Loucy (cell line): ENCODE measurements at regions not wholly inside any gene's neighbourhood (a gene's known extent, or its start where the extent isn't known, plus 50 kb on each side); places are given as distances from the start of the nearest gene placed in this dataset.

Experiments
- EZH2phosphoT487 ChIP-seq: fragments of 200-600 bp; IDR thresholded peaks from 2 replicates; pipeline ENCODE4 v1.6.1; 2018; ENCODE audit warnings: antibody characterized with exemption, mild to moderate bottlenecking, moderate library complexity, borderline replicate concordance
- TF ChIP-seq, protein P1 (sequence below): fragments of 200-600 bp; sonication (generic); conservative IDR thresholded peaks from 2 replicates; pipeline ENCODE4 v1.5.1; 2014; ENCODE audit warnings: mild to moderate bottlenecking, antibody characterized with exemption, low read length

DNA sequence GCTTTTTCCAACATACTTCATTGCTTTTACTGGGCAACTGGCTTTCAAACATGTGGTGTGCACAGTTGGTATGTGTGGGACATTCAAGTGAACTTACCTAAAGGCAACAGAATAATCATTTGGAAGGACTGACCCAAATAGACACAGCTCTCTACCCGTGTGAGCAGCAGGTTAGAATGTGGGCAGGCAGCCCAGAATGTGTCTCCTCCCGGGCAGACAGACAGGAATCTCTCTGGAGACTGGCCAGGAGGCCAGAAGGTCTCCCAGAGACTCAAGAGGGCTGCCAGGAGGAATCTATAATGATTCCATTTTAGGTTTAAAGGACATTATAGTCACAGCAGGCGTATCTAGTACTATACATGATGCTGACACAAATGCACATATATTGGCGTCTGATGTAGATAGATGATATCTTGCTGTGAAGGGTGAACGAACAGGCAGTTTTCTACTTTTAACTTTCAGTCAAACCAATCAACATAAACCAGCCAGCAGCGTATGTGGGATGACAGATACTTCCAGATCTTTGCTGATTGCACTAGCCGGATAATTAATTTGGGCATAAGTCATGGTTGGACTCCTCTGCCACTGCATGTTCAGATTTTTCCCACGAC is 297.4 kb upstream of the ZNF608 start:
- TF ChIP-seq, protein P1, sequence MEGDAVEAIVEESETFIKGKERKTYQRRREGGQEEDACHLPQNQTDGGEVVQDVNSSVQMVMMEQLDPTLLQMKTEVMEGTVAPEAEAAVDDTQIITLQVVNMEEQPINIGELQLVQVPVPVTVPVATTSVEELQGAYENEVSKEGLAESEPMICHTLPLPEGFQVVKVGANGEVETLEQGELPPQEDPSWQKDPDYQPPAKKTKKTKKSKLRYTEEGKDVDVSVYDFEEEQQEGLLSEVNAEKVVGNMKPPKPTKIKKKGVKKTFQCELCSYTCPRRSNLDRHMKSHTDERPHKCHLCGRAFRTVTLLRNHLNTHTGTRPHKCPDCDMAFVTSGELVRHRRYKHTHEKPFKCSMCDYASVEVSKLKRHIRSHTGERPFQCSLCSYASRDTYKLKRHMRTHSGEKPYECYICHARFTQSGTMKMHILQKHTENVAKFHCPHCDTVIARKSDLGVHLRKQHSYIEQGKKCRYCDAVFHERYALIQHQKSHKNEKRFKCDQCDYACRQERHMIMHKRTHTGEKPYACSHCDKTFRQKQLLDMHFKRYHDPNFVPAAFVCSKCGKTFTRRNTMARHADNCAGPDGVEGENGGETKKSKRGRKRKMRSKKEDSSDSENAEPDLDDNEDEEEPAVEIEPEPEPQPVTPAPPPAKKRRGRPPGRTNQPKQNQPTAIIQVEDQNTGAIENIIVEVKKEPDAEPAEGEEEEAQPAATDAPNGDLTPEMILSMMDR, result no peak
- no peak for TF ChIP-seq EZH2phosphoT487
